HCT116 (cell line): ENCODE measurements at regions not wholly inside any gene's neighbourhood (a gene's known extent, or its start where the extent isn't known, plus 50 kb on each side); places are given as distances from the start of the nearest gene placed in this dataset.

Experiments used
- ATAC-seq: fragments of 200-7000 bp; cut with Tn5 transposase; 2 replicates; pipeline ENCODE4 v1.9.1; 2020; ENCODE audit warnings: mild to moderate bottlenecking, moderate library complexity
- BruUV-seq: library from RNA; stranded (reverse); fragments of 400-500 nt; replicated peaks from 2 replicates; lab custom pipeline; 2021; lab: Mats Ljungman, UMichigan
- CTCF ChIA-PET: fragments of 300-600 bp; sonication (Branson Sonifier 250); formaldehyde crosslinking; loops from one replicate; lab custom pipeline; 2021; ENCODE audit warnings: antibody characterized with exemption; lab: Charles Lee
- POLR2A ChIA-PET: fragments of 300-600, 350-600 bp; sonication (Branson Sonifier 250); formaldehyde crosslinking; loops from one replicate; lab custom pipeline; 2021; ENCODE audit warnings: antibody characterized with exemption; lab: Charles Lee
- RAD21 ChIA-PET, 2 experiments: fragments of 300-600 bp; sonication (Branson Sonifier 250); formaldehyde crosslinking; loops; one replicate each; lab custom pipeline; 2023; ENCODE audit warnings: low total read pairs in 2 of 2; ENCODE audit not compliant: uncharacterized antibody in 2 of 2, unreplicated experiment in 2 of 2, low non-redundant PET in 1 of 2; lab: Charles Lee
- DNase-seq: peaks from one replicate; pipeline ENCODE4 v3.0.0-alpha.2; 2010; ENCODE audit warnings: low read depth, low spot score
- H2AFZ ChIP-seq: fragments of 200-600 bp; shearing (Covaris generic), sonication (generic); 2 replicates; pipeline ENCODE4 v1.6.1; 2017; ENCODE audit warnings: low read depth, mixed run types, mixed read lengths, antibody characterized with exemption, low read length; ENCODE audit not compliant: poor library complexity, severe bottlenecking
- H3K27ac ChIP-seq: 2 replicates; pipeline ENCODE4 v1.5.1; 2012; ENCODE audit warnings: low read depth, low read length
- H3K27me3 ChIP-seq: fragments of 200-600 bp; sonication (generic); 2 replicates; pipeline ENCODE4 v1.6.1; 2016; ENCODE audit warnings: mixed run types, low read length, mixed read lengths; ENCODE audit not compliant: insufficient read depth
- H3K36me3 ChIP-seq, 2 experiments: fragments of 200-500 bp in 1 of 2; fragments of 200-600 bp in 1 of 2; sonication (Bioruptor generic) in 1 of 2; sonication (generic) in 1 of 2; 2 replicates each; pipeline versions ENCODE4 v1.5.1 to v1.6.1; 2014 to 2016; ENCODE audit warnings: low read length in 2 of 2, inconsistent platforms in 1 of 2, mixed read lengths in 1 of 2, mixed run types in 1 of 2; ENCODE audit not compliant: insufficient read depth in 2 of 2, control insufficient read depth in 1 of 2
- H3K4me1 ChIP-seq, 2 experiments: fragments of 200-600 bp in 1 of 2; sonication (generic) in 1 of 2; 2 replicates each; pipeline versions ENCODE4 v1.5.1 to v1.6.1; 2012 to 2017; ENCODE audit warnings: low read length in 2 of 2, inconsistent platforms in 1 of 2, mild to moderate bottlenecking in 1 of 2, mixed read lengths in 1 of 2, mixed run types in 1 of 2, moderate library complexity in 1 of 2; ENCODE audit not compliant: insufficient read depth in 2 of 2, control insufficient read depth in 1 of 2
- H3K4me2 ChIP-seq: fragments of 200-600 bp; sonication (generic); 2 replicates; pipeline ENCODE4 v1.6.1; 2017; ENCODE audit warnings: mixed run types, low read length, mixed read lengths
- H3K4me3 ChIP-seq, 2 experiments: fragments of 200-600 bp in 1 of 2; sonication (generic) in 1 of 2; replicated peaks in 1 of 2; 2 replicates each; pipeline ENCODE4 v1.5.1; 2011 to 2016; ENCODE audit warnings: low read length in 2 of 2, control low read depth in 1 of 2, low read depth in 1 of 2, mild to moderate bottlenecking in 1 of 2, mixed read lengths in 1 of 2, mixed run types in 1 of 2
- H3K79me2 ChIP-seq: fragments of 200-600 bp; sonication (generic); 2 replicates; pipeline ENCODE4 v1.6.1; 2017; ENCODE audit warnings: mild to moderate bottlenecking, mixed run types, low read length, moderate library complexity, mixed read lengths; ENCODE audit not compliant: insufficient read depth
- H3K9ac ChIP-seq: fragments of 200-600 bp; sonication (generic); 2 replicates; pipeline ENCODE4 v1.6.1; 2016; ENCODE audit warnings: low read length, mixed read lengths
- H3K9me2 ChIP-seq: fragments of 200-600 bp; sonication (generic), shearing (Covaris generic); 2 replicates; pipeline ENCODE4 v1.6.1; 2017; ENCODE audit warnings: mixed run types, mild to moderate bottlenecking, moderate library complexity; ENCODE audit not compliant: insufficient read depth
- H3K9me3 ChIP-seq, 2 experiments: fragments of 200-500 bp in 1 of 2; fragments of 200-600 bp in 1 of 2; sonication (Bioruptor generic) in 1 of 2; sonication (generic) in 1 of 2; 2 replicates each; pipeline ENCODE4 v1.6.1; 2014 to 2017; ENCODE audit warnings: low read length in 2 of 2, mixed read lengths in 2 of 2, inconsistent platforms in 1 of 2, low read depth in 1 of 2, mild to moderate bottlenecking in 1 of 2, mixed run types in 1 of 2, moderate library complexity in 1 of 2; ENCODE audit not compliant: control insufficient read depth in 1 of 2, insufficient read depth in 1 of 2
- H4K20me1 ChIP-seq: fragments of 200-600 bp; sonication (generic), shearing (Covaris generic); 2 replicates; pipeline ENCODE4 v1.6.1; 2017; ENCODE audit warnings: mixed run types, mild to moderate bottlenecking, moderate library complexity; ENCODE audit not compliant: insufficient read depth
- EGR1 ChIP-seq: IDR thresholded peaks from 2 replicates; pipeline ENCODE4 v1.6.1; 2012; ENCODE audit warnings: low read depth
- ELF1 ChIP-seq: IDR thresholded peaks from 2 replicates; pipeline ENCODE4 v1.6.1; 2012; ENCODE audit warnings: low read depth, borderline replicate concordance
- FOSL1 ChIP-seq: IDR thresholded peaks from 2 replicates; pipeline ENCODE4 v1.6.1; 2012; ENCODE audit warnings: low read depth
- JUND ChIP-seq: IDR thresholded peaks from 2 replicates; pipeline ENCODE4 v1.6.1; 2012
- POLR2A ChIP-seq: IDR thresholded peaks from 2 replicates; pipeline ENCODE4 v1.7.0; 2011; ENCODE audit warnings: borderline replicate concordance; ENCODE audit not compliant: insufficient read depth, insufficient read length; ENCODE audit errors: extremely low read depth
- POLR2AphosphoS5 ChIP-seq: IDR thresholded peaks from 2 replicates; pipeline ENCODE4 v1.6.1; 2011; ENCODE audit warnings: mild to moderate bottlenecking, low read depth, low read length, moderate library complexity
- RAD21 ChIP-seq: IDR thresholded peaks from 2 replicates; pipeline ENCODE4 v1.6.1; 2012; ENCODE audit warnings: low read depth, mild to moderate bottlenecking
- REST ChIP-seq: IDR thresholded peaks from 2 replicates; pipeline ENCODE4 v1.6.1; 2012; ENCODE audit warnings: low read depth
- SP1 ChIP-seq: IDR thresholded peaks from 2 replicates; pipeline ENCODE4 v1.6.1; 2012; ENCODE audit warnings: low read depth
- SRF ChIP-seq: IDR thresholded peaks from 2 replicates; pipeline ENCODE4 v1.6.1; 2012; ENCODE audit warnings: low read depth
- TCF7L2 ChIP-seq: IDR thresholded peaks from 2 replicates; pipeline ENCODE4 v1.7.0; 2011; ENCODE audit warnings: borderline replicate concordance, inconsistent platforms; ENCODE audit not compliant: insufficient read depth, insufficient read length; ENCODE audit errors: extremely low read depth
- ZFX ChIP-seq: fragments of 450-650 bp; IDR thresholded peaks from 2 replicates; pipeline ENCODE4 v1.6.1; 2017
- ZNF274 ChIP-seq: fragments of 200-500 bp; sonication (Bioruptor generic); IDR thresholded peaks from 2 replicates; pipeline ENCODE4 v1.6.1; 2014; ENCODE audit warnings: mild to moderate bottlenecking, low read depth, low read length, inconsistent platforms
- intact Hi-C: fragments of 100-400 bp; cut with micrococcal nuclease; formaldehyde crosslinking; loops from 2 replicates; pipeline ENCODE4 v1.10.0; 2022
- TF ChIP-seq, protein P1 (sequence below): IDR thresholded peaks from 2 replicates; pipeline ENCODE4 v1.6.1; 2011; ENCODE audit warnings: mild to moderate bottlenecking, low read length, moderate library complexity; ENCODE audit not compliant: insufficient replicate concordance; ENCODE audit errors: extremely low read depth

DNA sequence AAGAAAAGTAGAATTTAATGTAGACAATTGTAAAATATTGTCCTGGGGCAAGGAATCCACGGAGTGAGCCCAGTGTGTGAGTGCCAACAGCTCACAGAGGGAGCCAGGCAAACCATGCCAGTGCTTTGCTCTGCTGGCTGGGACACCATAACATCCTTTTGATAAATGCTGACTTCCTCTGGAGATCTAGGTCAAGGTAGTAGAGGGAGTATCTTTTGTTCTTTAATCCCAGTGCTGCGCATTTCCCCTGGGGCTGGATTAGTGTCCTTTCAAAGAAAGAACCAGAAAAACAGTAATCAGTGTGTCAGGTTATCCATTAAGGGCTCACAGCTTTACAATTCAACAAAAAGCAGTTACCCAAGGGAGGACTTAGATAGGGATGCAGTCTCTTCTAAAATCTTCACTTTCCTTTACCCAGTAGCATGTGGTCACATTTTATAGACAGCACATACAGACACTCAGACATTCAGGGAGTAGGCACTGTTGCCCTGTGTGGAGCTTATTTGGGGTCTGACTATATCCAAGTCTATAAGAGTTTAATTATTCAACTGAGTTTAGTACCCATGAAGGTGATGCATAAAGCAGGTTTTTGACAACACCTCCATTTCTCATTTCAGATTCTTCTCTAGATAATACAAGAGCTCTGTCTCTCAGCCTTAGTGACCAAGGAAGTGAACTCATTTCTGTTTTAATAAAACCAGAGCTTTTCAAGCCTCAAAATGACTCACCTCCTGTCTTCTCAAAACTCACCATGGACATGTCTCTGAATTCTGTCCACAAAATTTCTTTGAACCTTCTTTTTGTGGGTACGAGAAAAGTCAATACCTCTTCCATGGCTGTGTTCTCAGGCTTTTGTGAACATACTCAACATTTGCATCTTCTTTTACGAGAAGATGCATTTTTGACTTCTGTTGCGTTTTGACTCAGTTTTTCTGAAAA lies 215.3 kb downstream of the BRINP2 start:
- no peak overlapping the region for H3K9ac ChIP-seq
- H3K36me3 ChIP-seq = no peaks in the 10 kb centered on the region
- ATAC-seq (no peak), DNase-seq (no peak)
- intact Hi-C loops = no loop called here
- BruUV-seq = no TSS peak
- no peak overlapping the region for H2AFZ ChIP-seq
- no peak overlapping the region for H3K27ac ChIP-seq
- CTCF ChIA-PET = no interaction called here
- H3K9me2 ChIP-seq = no peaks in the 10 kb centered on the region
- H3K27me3 ChIP-seq = peaks cover 5% of the 10 kb centered on the region
- no peak for TF ChIP-seq ZFX
- TF ChIP-seq SRF = no peak
- TF ChIP-seq, all 23 proteins: peak for 0
- no peaks in the 10 kb centered on the region for H3K79me2 ChIP-seq
- ChIA-PET POLR2A (no interaction called here), RAD21 (no interaction called here)
- no peaks in the 10 kb centered on the region for H3K9me3 ChIP-seq
- no peaks in the 10 kb centered on the region; the same call in 1 of the 2 replicates for H4K20me1 ChIP-seq
- H3K4me1 ChIP-seq = no peaks in the 10 kb centered on the region
- no peak overlapping the region for H3K4me2 ChIP-seq
- no peak overlapping the region for H3K4me3 ChIP-seq

GRCh38 chr1:177384461-177384860 lies 213.7 kb downstream of the BRINP2 start:
- H3K4me1 ChIP-seq = no peaks in the 10 kb centered on the region
- ChIA-PET RAD21 (no interaction called here), CTCF (interaction anchor here (0.5 kb wide), 1 partner anchor 437 kb away, joined by 3 read pairs; no protein-coding TSS in a partner anchor), POLR2A (no interaction called here)
- H3K9me2 ChIP-seq = no peaks in the 10 kb centered on the region
- no peak overlapping the region for H3K9ac ChIP-seq
- no TSS peak for BruUV-seq
- H4K20me1 ChIP-seq = no peaks in the 10 kb centered on the region
- no peak overlapping the region for H3K4me2 ChIP-seq
- no peak overlapping the region for H3K27ac ChIP-seq
- DNase-seq (no peak), ATAC-seq (no peak)
- no peak for TF ChIP-seq ZNF274
- no peak for TF ChIP-seq POLR2AphosphoS5
- TF ChIP-seq ELF1 = no peak
- TF ChIP-seq POLR2A = no peak
- no peak for TF ChIP-seq EGR1
- TF ChIP-seq, protein P1, sequence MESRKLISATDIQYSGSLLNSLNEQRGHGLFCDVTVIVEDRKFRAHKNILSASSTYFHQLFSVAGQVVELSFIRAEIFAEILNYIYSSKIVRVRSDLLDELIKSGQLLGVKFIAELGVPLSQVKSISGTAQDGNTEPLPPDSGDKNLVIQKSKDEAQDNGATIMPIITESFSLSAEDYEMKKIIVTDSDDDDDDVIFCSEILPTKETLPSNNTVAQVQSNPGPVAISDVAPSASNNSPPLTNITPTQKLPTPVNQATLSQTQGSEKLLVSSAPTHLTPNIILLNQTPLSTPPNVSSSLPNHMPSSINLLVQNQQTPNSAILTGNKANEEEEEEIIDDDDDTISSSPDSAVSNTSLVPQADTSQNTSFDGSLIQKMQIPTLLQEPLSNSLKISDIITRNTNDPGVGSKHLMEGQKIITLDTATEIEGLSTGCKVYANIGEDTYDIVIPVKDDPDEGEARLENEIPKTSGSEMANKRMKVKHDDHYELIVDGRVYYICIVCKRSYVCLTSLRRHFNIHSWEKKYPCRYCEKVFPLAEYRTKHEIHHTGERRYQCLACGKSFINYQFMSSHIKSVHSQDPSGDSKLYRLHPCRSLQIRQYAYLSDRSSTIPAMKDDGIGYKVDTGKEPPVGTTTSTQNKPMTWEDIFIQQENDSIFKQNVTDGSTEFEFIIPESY = no peak
- no peak for TF ChIP-seq ZFX
- TF ChIP-seq SP1 = no peak
- TF ChIP-seq SRF = no peak
- TF ChIP-seq TCF7L2 = no peak
- no peak for TF ChIP-seq JUND
- TF ChIP-seq FOSL1 = no peak
- TF ChIP-seq REST = no peak
- TF ChIP-seq RAD21 = no peak
- no peaks in the 10 kb centered on the region for H3K36me3 ChIP-seq
- no peak overlapping the region for H3K4me3 ChIP-seq
- H3K9me3 ChIP-seq = no peaks in the 10 kb centered on the region
- no peaks in the 10 kb centered on the region; the same call in 1 of the 2 replicates for H3K27me3 ChIP-seq
- no peaks in the 10 kb centered on the region for H3K79me2 ChIP-seq
- H2AFZ ChIP-seq = no peak overlapping the region
- intact Hi-C loops = no loop called here
